HG03354 (cell line): ENCODE measurements at regions not wholly inside any gene's neighbourhood (a gene's known extent, or its start where the extent isn't known, plus 50 kb on each side); places are given as distances from the start of the nearest gene placed in this dataset.
"Not testable (repeated sequence)": the region's sequence is repeated elsewhere in the genome, so short reads cannot be mapped to it uniquely, and the experiment has no call there.

Experiments
- ATAC-seq: cut with Tn5 transposase; IDR thresholded peaks from one replicate; pipeline ENCODE4 v1.9.1; 2021; ENCODE audit warnings: mild to moderate bottlenecking; ENCODE audit not compliant: unreplicated experiment, poor library complexity, severe bottlenecking

DNA sequence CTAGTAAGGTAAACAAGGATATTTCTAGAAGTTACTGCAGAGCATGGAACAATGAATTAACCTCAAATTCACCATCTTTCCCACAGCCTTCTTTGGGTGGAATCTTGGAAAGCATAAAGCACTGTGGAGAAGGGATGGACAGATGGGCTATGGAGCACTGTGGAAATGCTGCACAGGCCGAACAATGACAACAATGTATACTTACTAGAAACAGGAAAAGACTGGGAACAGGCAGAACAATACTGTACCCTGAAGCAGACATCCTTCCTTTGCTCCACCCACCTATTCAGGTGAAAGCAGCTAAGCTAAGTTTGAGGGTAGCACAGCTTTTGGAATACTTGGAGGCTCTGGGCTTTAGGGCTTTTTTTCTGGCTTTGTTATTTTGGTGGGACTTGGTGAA lies 250.6 kb upstream of the KLF8 start:
- no peak for ATAC-seq

DNA sequence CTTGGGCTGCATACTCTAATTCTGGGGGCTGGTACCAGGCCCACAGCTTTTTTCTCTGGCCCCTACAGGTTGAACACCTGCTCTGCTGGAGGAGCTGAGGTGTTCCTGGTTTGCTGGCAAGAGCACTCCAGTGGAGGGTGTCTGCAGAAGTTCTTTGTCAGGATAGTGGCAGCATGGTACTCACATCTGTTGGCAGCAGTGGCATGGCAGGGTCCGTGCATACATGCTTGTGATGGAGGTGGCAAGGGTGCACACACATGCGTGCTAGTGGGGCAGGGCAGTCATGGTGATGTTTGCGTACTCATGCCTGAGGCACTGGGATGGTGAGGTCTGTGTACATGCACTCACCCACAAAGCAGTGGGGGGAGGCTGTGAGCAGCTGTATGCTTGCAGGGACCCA lies 235.5 kb upstream of the KLF8 start:
- no peak for ATAC-seq

DNA sequence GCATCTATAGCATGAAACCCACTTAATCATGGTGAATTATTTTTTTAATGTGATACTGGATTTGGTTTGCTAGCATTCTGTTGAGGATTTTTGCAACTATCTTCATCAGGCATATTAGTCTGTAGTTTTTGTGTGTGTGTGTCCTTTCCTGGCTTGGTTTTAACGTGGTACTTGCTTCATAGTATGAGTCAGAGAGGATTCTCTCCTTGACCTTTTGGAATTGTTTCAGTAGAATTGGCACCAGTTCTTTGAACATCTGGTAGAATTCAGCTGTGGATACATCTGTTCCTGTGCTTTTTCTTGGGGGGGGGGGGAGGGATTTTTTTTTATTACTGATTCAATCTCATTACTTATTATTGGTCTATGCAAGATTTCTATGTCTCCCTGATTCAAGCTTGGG lies 232.0 kb upstream of the KLF8 start:
- ATAC-seq, result no peak

DNA sequence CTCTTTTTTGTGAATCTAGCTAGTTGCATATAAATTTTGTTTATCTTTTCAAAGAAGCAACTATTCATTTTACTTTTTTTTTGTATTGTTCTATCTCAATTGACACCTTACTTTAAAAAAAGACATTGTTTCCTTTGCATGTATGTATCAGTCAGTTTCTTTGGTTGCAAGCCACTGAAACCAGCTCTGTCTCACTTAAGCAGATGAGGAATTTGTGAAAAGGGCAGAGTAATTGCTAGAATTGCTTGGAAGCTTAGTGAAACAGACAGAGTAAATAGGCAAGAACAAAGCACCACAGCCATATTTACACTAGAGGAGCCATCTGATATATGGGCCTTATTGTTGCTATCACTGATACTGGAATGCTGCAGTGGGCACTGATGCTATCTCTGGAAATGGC lies 231.4 kb upstream of the KLF8 start:
- no peak for ATAC-seq

DNA sequence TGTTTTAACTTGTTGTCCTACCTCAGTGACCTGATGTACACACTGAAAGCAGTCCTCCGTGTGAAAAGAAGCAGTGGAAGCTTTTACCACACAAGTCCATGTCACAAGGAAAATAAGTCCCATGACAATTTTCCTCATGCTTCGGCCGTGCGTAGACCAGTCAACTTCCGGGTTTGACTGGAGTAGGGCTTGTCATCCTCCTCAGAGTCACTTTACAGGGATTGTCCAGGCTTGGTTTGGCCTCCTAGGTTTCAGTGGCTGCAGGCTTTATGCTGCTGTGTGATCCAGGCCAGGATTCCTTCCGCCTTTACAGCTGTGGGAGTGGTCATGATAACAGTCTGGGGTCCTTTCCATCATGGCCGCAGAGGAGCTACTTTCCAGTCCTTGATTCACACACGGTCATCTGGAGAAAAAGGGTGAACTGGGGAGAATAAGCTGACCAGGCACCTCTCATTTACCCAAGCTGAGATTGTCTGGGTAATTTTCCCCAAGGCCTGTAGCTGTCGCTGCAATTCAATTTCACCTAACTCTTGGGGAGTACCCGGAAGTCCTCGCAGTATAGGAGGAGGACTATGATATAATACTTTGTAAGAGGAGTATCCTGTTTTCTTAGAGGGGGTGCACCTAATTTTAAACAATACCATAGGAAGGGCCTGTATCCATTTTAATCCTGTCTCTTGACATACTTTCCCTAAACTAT lies 206.1 kb upstream of the KLF8 start:
- ATAC-seq, result no peak

DNA sequence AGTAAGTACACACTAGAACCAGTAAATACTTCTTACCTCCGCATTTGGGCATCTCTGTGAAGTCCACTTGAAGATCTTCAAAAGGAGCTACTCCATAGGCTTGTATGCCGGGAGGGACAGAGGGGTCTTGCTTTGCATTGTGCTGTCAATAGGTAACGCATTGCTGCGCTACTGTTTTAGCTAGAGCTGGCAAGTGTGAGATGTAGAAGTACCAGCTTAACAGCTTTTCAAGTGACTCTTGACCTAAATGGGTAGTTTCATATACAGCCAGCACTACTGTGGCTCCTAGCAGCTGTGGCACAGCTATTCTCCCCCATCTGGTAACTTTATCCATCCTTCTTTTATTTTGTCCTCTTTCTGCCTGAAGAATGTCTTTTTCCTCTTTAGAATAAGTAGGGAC lies 205.3 kb upstream of the KLF8 start:
- ATAC-seq, result no peak

DNA sequence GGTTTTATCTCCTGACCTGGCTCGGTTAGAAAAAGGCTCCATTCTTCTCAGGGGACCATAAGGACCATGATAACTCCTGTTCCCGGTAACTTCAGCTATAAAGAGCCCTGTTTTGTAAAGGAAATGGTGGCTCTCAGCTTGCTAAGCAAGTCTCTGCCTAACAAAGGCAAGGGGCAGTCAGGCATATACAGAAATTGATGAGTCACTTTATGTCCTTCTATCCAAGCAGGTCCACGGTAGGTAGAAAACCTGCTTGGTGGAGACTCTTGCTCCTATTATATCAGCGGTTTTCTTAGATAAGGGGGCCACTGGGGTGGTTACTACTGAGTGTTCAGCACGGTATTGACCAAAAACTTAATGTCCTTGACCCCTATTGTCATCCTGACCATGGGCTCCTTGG lies 203.0 kb upstream of the KLF8 start:
- no peak for ATAC-seq

DNA sequence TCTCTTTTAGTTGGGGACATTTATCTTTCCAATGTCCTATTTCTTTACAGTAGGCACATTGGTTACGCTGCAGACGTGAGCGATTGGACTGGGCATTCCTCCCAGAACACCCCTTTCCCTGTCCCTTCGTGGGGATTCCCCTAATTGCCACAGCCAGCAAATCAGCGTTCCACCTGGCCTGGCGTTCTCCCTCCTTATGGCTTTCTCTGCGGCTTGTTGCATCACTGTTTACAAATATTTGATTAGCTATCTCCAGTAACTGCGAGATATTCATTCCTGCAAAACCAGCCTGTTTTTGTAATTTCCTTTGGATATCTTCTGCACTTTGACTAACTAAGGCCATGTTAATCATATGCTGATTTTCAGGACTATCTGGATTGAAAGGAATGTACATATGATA lies 202.5 kb upstream of the KLF8 start:
- no peak for ATAC-seq

DNA sequence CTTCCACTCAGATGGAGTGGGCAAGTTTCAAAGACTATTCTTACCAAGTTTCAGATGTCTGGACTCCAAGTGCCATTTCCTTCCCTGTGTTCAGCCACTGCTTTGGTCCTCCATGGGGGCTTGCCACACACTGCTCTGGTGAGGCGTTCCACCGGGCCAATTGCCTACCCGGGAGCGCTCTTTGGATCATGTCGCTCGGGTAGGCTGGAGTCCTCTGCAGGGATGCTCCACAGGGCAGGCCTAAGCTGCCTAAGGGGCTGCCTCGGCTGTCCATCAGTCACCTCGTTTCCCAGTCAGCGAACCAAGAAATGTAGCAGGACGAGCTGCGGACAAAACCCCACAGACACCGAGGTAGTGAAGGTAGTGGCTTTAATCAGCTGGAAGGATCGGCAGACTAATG lies 200.7 kb upstream of the KLF8 start:
- no peak for ATAC-seq

DNA sequence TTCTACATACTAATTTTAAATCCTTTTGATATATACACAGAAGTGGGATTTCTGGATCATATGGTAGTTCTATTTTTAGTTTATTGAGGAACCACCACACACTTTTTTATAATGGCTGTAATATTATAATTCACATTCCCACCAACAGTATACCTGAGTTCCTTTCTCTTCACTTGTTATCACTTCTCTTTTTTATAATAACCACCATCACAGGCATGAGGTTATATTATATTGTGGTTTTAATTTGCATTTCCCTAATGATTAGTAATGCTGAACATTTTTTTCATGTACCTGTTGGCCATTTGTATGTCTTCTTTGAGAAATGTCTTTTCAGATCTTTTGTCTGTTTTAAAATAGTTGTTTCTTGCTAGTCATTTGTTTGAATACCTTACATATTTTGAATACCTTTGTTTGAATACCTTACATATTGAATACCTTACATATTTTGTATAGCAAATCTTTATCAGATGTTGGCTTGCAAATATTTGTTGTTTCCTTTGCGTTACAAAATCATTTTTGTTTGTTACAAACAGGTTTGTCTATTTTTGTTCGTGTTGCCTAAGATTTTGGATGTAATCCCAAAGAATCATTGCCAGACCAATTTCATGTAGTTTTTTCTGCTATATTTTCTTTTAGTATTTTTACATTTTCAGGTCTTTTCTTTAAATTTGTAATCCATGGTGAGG lies 198.5 kb upstream of the KLF8 start:
- no peak for ATAC-seq

DNA sequence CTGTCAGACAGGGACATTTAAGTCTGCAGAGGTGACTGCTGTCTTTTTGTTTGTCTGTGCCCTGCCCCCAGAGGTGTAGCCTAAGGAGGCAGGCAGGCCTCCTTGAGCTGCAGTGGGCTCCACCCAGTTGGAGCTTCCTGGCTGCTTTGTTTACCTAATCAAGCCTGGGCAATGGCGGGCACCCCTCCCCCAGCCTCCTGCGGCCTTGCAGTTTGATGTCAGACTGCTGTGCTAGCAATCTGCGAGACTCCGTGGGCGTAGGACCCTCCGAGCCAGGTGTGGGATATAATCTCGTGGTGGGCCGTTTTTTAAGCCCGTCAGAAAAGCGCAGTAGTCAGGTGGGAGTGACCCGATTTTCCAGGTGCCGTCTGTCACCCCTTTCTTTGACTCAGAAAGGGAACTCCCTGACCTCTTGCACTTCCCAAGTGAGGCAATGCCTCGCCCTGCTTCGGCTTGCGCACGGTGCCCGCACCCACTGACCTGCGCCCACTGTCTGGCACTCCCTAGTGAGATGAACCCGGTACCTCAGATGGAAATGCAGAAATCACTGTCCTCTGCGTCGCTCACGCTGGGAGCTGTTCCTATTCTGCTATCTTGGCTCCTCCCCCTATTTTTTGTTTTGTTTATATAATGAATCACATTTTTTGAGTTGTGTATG lies 179.4 kb upstream of the KLF8 start:
- ATAC-seq, result not testable (repeated sequence)

DNA sequence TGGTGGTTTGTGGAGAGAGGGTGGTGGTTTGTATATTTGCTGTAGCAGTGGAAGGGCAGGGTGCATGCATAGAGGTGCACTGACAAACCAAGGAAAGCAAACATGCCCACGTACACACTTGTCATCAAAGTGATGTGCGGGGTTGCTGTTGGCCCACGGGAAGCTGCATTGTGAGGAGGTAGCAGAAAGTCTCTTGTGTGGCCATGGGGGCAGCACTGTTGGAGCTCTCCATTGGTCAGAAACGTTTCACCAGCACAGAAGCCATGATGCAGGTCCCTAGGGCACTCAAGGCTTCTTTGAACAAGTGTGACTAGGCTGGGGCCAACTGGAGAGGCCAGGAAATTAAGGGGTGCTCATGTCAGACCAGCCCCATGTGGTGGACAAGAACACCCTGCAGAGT lies 174.8 kb upstream of the KLF8 start:
- ATAC-seq, result no peak

DNA sequence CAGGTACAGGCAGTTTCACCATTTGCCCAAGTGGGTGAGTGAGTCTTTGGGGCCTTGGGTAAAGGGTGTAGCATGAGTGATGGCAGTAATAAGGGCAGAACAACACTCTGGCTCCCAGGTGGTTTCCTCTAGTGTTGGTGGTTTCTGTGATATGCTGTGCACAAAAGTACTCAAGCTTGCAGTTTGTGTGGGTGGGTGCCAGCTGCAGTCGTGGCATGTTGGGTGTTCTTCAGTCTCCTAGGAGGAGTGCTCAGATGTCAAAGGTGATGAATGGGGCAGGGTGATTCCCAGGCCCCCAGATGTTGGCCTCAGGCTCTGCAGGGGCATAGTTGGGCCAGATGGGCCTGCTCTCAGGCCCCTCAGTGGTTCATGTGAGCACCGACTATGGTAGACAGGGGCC lies 166.1 kb upstream of the KLF8 start:
- peak; percentile 43 for ATAC-seq

DNA sequence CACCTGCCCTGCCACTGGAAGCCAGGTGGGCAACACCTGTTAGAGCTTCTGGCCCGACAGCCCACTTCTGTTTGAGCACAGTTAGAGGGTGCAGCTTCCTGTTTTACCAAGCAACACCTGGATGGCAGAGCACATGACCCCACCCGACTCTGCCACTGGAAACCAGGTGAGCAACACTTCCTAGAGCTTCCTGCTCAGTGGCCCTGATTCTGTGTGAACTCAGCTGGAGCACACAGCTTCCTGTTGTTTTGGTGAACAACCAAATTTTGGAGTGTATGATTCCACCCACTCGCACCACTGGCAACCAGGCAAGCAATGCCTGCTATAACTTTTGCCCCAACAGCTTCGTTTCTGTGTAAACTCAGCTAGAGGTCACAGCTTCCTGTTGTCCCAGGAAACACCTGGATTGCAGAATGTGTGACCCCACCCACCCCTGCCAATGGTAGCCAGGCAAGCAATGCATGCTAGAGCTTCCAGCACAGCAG lies 163.8 kb upstream of the KLF8 start:
- ATAC-seq, result peak; percentile 59

DNA sequence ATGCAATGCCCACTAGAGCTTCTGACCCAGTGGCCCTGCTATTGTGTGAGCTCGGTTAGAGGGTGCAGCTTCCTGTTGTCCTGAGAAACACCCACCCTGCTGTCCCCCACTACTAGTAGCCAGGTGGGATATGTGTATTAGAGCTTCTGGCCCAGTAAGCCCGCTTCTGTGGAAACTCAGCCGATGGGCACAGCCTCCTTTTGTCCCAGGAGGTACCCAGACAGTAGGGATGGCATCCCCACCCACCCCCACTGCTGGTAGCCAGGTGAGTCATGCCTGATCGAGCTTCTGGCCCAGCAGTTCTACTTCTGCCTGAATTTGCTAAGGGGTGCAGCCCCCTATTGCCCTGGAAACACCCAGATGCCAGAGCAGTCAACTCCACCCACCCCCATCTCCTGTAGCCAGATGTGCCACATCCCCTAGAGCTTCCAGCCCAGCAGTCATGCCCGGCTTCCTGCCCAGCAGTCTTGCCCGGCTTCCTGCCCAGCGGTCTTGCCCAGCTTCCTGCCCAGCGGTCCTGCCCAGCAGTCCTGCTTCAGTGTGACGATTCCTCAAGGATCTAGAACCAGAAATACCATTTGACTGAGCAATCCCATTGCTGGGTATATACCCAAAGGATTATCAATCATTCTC lies 162.7 kb upstream of the KLF8 start:
- ATAC-seq, result no peak

DNA sequence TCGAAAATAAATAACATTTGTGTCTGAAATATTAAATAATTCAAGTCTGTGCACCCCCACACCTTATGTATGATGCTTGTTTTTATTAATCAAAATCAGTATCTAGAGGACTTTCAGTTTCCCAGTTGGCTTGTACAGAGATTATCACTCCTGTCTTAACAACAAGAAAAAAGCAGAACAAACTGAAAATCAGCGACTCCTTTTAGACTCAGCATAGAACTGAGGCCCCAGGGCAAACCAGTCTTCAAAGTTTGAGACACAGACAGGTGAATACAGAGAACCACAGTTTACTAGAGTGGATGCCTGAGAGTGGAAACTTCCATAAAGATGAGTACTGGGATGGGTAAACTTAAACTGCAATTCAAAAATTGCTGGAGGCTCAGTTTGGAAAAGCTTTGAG lies 142.8 kb upstream of the KLF8 start:
- ATAC-seq, result no peak

DNA sequence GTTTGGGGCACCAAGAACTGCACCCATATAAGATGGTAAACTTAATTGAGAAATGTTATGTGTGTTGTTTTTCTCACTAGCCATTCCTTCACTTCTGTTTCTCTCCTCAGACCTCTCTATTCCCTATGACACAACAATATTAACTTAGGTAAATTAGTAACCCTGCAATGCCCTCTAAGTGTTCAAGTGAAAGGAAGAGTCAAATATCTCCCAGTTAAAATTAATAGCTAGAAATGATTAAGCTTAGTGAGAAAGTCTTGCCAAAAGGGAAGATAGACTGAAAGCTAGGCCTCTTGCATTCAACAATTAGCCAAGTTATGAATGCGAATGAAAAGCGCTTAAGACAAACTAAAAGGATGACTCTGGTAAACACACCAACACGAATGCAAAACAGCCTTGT lies 132.9 kb upstream of the KLF8 start:
- no peak for ATAC-seq

DNA sequence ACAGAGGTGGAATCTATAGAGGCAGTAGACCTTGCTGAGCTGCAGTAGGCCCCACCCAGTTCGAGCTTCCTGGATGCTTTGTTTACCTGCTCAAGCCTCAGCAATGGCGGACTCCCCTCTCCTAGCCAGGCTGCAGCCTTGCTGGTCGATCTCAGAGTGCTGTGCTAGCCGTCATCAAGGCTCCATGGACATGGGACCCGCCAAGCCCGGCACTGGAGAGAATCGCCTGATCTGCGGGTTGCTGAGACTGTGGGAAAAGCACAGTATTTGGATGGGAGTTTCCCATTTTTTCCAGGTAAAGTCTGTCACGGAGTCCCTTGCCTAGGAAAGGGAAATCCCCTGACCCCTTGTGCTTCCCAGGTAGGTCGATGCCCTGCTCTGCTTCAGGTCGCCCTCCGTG lies 124.8 kb upstream of the KLF8 start:
- ATAC-seq, result no peak

DNA sequence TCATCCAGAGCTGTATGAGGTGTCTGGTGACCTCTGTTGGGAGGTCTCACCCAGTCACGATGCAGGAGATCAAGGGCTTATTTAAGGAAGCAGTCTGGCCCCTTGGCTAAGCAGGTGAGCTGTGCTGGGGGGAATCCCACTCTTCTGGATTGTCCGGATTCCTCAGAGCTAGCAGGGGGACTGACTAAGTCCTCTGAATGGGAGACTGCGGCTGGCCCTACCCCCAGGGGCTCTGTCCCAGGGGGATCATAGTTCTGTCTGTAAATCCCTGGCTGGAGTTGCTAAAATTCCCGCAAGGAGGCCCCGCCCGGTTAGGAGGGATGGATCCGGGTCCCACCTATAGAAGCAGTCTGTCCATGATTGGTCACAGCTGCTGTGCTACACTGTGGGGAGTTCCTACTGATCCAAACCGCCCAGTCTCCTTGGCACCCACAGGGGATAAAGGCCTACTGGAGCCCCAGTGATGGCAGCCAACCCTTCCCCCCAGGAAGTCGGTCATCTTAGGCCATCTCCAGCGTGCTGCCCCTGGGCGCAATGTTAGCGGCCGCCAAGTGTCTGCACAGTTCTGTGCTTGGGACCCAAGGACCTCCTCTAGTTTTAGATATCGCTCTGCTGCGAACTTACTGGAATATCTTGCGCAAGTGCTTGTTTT lies 118.2 kb upstream of the KLF8 start:
- ATAC-seq, result no peak

DNA sequence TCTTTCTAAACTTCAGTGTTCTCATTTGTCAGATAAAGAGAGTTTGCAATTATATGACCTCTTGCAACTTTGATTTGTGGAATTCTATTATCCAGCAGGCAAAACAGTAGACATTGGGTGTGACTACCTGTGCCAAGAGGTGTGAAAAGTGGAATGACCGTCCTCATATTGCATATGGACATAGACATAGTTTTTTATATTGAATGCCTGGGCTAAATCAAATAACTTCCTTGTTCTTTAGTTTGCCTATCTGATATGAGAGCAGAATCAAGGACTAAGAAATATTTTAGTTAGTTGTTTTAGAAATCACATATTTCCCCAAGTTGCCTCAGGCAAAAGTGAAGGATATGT lies 117.7 kb upstream of the KLF8 start:
- no peak for ATAC-seq
